ENCODE measurements at regions not wholly inside any gene's neighbourhood (a gene's known extent, or its start where the extent isn't known, plus 50 kb on each side); places are given as distances from the start of the nearest gene placed in this dataset.
"Not testable (repeated sequence)": the region's sequence is repeated elsewhere in the genome, so short reads cannot be mapped to it uniquely, and the experiment has no call there.

DNA sequence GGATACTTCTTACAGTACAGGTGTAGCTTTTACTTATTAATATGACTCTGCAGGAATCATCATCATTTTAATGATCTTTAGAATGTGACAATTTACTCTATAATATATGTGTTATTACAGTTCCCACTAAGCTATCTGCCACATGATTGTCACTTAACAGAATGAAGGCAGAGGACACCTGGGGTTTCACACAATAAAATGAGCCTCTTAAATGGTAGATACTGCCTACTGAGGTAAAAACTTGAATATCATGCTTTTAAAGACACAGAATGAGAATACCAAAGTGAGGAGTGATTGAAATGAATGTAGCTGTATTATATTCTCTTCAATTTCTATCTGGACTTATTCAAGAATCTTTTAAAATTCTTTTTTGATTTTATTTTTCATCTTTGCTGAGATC, 1255.3 kb upstream of the LRRN3 start:
- DNase-seq = no peak

DNA sequence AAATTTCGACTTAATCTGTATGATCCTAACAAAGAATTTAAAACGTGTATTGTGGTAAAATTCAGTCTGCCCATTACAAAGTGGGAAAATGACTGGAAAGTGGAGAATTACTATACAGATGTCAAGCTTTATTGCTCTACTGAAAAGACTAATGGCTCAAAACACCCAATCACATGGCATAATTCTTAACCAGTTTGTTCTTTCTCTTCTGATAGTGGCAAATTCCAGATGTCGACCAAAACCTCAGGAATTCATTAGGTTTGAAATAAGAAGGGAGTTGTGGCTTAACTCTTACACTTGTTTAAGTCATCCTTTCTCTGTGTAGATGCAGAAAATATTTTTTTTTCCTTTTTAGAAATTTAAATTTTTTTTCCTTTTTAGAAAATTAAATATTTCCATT, 1254.9 kb upstream of the LRRN3 start:
- DNase-seq = no peak

DNA sequence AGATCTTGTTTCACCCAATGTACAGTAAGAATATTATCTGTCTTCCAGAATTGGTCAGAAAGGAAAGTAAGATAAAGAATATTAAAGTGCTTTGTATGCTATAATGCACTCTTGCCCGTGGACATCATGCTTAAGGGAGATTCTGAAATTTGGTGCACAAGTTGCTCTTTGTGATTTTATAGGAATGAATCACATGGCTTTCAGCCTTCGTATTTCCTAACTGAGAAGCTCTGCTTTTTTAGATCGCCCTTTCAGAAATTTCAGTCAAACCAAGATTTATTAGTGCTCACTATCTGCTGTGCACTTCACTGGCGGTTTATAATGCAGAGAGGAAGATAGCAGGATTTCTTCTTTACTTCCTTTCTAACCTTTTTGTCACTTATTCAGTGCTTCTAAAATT, 1248.5 kb upstream of the LRRN3 start:
- no peak for DNase-seq

DNA sequence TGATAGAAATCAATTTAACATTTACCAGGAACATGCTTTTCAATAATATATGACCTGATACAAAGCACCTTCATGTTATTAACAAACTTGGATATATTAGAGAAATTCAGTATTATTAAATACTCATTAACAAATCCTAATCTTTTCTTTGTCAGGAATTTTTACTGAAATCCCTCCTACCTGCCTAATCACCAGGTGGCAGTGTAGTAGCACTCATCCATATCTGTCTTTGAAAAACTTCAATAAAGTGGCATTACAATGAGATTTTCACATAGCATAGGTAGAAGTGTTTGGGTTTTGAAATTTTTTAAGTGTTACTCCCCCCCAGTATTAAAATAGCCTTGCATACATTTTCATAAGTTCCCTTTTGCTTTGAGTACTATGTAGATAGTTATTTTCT, 1246.6 kb upstream of the LRRN3 start:
- DNase-seq = peak; percentile 25

DNA sequence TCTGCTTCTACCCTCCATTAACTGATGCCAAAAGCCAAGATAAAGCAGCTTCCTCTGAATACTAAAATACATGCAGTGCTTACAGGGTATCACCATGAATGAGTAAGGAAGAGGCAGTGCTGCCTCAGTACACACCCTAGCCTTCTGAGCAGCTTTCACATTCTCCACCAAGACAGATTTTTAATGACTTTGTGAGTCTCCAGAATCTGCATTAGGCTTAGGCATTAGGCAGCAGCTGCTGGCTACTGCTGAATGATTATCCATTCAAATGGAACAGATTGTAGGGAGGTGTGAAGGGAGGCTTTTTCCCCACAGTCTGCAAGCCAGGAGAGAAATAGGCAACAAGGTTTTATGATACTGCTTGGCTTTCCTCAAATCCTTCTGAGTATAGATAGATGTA, 1226.7 kb upstream of the LRRN3 start:
- DNase-seq = no peak

DNA sequence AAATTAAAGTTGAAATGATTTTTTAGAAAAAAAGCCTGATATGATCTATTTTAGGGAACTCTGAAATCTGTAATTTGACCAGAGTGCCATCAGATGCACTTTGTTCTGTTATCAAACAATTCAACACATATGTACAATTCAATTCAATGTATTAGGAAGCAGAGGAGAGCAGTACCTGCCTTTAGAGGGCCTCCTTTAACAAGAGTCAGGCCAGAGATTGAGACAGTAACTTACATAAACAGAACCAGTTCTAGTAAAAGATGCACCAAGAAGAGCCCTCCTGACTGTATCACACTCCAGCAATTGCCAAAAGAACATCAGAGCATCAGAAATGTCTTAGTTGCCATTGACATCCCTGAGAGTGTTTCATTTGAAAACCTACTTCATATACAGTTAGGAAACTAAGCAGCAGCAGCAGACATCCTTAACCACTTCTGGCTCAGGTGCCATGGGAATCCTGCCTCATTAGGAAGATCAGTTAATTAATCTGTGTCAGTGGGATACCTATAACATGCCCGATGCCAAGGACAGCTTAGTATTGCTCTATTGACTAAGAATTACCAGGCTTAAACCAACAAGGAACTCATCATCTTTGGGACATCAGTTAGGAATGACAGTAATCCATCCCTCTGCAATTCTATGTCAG, 1222.6 kb upstream of the LRRN3 start:
- peak; percentile 19 for DNase-seq

DNA sequence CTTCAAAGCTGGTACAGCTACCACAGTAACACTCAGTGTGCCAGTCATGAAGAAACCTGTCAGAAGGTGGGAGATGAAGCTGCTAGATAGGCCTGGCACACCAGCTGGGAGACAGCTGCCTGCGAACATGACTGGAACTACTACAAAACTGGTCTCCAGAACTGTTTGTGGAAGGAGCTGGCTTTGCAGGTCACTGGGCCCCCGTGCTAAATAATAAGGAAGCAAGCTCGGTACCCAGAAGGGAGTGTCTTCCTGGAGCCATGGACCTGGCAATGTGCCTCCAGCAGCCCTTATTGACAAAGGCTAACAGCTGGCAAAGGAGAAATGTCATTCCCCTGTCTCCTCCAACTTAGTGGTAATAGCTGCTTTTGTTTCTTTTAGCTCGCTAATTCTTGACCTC, 1217.6 kb upstream of the LRRN3 start:
- no peak for DNase-seq

DNA sequence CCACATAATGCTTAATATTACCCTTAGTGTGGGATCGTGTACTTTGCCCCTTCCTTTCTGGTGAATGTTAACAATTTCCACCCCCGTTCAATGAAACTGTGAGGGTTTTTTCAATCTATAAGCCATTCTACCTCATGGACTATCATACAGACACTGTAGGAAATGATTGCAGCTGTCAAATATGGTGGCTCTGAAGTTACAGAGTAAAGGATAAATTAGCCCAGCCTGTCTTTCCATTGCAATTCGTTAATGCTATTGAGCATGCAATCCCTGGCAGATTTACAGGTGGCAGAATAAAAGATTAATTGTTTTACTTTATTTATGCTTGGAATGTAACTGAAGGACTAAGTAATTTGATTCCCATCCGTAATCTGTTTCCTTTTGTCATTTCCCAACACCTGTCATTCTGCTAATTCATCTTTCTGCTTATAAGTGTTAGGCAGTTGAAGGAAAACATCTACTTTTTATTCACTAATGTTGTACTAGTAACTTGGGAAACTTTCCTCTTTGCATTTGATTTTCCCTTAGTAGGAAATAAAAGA, 1211.6 kb upstream of the LRRN3 start:
- peak; percentile 84 for DNase-seq

DNA sequence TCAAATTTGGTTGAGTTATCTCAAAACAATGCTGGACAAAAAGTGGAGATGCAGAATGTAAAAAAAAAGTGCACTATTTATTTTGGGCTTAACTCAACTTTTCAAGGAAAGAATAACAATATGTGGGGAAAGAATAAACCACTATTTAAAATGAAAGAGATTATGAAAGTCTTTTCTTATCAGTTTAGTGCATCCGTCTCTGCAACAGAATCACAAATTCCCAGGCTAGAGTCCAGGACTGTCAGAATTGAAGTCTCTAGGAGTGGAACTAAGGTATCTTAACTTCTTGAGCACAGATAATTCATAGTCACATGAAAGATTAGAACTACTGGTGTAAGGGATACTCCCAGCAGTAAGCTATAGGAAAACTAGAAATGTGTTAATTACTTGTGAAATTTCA, 1200.3 kb upstream of the LRRN3 start:
- no peak for DNase-seq

DNA sequence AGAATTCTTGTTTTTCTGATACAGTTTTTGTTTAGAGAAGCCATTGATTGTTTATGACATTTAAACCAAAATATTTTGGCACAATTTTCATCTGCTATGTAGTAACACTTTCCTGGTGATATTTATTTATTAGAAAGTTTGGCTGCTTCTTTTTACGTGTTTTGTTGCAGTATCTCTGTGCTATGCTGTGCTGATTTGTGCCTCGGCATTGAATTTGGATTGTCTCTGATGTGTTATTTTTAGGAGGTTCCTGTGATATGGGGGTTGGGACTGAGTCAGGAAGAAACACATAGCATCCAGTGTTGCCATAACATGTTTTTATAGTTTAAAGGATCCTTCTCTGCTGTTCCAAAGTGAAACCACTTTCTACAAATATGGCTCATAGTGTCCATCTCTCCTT, 1197.7 kb upstream of the LRRN3 start:
- DNase-seq = no peak

DNA sequence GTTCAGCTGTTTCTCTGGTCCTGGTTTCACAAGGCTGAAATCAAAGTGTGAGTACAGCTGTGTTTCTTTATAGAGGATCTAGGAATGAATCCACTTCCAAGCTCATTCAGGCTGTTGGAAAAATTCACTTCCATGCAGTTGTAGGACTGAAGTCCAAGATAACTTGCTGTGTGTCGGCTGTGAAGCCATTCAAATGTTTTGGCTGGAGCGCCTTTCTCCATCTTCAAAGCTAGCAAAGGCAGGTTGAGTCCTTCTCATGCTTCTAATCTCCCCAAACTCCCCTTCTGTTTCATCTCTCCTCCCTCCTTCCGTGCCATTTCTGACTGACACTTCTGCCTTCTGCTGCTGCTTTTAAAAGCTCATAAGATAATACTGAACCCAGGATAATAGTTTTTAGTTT, 1195.4 kb upstream of the LRRN3 start:
- DNase-seq = no peak

DNA sequence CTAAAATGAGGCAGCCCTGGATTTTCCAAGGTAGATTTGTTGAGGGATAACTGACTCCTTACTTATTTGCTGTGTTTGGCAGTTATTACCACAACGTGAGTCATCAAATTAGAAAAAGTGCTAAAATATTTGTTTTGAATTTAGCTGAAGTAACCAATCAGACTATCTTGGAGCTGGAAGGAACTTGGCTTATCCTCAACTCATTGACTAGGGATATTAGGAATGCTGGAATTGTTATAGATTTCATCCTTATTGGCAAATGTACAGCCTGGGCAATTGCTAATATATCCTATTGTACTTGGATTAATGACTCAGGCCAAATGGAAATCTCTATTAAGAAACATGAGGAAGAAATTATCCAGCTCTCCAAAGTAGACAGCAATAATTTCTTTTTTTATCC, 1189.0 kb upstream of the LRRN3 start:
- DNase-seq = no peak

DNA sequence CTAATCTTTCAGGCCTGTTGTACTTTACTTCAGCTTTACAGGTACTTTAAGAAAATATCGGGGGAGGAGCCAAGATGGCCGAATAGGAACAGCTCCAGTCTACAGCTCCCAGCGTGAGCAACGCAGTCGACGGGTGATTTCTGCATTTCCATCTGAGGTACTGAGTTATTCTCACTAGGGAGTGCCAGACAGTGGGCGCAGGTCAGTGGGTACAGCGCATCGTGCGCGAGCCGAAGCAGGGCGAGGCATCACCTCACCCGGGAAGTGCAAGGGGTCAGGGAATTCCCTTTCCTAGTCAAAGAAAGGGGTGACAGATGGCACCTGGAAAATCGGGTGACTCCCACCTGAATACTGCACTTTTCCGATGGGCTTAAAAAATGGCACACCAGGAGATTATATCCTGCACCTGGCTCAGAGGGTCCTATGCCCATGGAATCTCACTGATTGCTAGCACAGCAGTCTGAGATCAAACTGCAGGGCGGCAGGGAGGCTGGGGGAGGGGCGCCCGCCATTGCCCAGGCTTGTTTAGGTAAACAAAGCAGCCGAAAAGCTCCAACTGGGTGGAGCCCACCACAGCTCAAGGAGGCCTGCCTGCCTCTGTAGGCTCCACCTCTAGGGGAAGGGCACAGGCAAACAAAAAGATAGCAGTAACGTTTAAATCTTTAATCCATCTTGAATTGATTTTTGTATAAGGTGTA, 1185.4 kb upstream of the LRRN3 start:
- not testable (repeated sequence) for DNase-seq

DNA sequence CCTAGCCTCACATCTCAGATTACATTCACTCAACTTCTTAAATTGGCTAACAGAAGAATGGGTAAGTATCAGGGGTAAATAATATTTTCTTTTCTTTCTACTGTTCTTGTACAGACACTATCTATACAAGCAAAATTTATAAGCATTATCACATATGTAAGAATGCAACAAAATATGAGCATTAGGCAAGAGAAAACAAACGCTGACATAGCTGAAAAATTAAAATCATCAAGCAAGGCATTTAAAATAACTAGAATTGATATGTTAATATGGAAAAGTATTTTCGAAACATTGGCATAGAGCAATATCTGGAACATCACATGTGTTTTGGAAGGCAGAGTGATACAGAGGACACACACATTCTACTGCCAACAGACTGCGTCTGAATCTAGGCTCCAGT, 1175.3 kb upstream of the LRRN3 start:
- no peak for DNase-seq

DNA sequence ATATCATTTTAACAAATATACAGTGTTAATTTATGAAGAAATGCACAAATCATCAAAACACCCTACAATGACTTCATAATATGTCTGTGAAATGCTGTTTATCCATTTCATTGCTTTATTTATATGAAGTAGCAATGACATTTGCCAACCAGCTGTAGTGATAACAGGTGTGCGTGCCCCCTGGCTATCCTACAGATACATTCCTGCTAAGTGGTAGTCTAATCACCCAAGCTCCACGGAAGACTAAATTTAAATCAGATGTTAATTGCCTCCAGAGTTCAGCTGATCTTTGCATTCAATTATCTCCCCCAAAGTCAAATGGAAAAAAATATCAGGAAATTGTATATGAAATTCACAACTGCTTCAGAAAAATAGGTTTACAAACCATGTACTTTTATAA, 1164.2 kb upstream of the LRRN3 start:
- no peak for DNase-seq

DNA sequence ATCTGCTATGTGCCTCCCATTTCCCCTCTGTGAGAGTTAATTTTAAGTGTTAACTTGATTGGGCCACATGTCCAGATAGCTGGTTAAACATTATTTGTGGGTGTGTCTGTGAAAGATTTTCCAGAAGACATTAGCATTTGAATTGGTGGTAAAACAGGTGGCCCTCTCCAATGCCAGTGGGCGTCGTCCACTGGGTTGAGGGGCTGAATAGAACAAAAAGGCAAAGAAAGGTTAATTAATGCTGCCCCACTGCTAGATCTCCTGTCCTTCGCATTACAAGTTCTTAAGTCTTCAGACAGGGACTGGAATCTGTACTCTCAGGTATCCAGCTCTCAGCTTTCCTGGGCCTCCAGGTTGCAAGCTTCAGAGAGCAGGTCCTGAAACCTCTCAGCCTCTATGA, 1160.9 kb upstream of the LRRN3 start:
- DNase-seq = no peak

DNA sequence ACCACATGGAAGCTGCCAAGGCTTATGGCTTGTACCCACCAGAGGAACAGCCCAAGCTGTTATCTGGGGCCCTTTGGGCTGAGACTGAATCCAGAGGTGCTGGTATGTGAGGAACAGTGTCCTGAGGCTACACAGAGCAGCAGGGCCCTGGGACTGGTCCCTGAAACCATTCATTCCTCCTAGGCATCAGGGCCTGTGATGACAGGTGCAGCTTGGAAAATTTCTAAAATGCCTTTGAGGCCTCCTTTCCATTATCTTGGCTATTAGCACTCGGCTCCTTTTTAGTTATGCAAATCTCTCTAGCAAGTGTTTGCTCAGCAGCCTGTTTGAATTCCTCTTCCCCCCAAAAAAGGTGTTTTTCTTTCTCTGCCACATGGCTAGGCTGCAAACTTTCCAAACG, 1151.7 kb upstream of the LRRN3 start:
- DNase-seq = no peak

DNA sequence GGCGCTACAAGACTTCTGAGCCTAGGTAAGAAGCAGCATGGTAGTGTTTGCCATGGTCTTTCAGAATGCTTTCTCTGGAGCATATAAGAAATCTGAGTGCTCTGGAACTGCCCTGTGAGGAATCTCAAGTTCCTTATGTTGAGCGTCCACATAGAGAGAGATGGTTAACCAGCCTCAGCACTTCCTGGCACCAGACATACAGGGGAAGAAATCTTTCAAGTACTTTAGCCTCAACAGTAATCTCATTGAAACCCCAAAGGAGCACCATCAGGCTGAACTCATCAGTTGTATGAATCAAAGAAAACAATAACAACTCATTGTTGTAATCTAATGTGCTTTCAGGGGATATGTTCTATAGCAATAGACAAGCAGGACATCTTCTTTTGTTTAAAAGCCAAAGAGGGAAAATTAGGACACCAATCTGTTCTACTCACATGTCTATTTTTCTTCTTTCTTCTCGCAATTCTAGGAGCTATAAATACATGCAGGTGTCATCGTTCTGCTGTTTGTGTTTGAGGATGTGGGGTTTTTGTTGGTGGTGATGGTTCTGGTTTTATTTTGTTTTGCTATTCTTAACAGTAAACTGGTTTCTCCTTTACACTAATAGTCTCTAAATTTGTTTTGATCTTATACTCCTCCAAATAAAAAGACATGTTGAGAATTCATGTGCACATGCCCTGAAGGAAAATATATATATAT, 1145.0 kb upstream of the LRRN3 start:
- no peak for DNase-seq

DNA sequence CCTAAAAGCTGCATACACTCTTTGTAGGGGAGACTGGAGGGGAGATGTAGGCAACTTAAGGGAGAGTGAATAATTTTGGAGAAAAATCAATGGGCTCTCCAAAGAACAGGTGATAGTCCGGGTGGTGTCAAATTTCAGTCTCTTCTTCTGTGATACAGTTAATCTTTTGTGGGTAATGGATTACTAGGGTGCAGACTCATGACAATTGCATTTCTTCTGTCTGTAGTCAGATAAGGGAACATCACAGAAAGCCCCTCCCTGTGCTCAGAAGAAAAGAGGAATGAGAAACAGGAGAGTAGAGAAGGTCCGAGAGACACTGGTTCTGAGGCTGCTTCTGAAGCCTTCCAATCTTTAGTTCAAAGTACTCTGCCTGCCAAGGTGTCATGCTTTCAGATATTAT, 1140.7 kb upstream of the LRRN3 start:
- no peak for DNase-seq

DNA sequence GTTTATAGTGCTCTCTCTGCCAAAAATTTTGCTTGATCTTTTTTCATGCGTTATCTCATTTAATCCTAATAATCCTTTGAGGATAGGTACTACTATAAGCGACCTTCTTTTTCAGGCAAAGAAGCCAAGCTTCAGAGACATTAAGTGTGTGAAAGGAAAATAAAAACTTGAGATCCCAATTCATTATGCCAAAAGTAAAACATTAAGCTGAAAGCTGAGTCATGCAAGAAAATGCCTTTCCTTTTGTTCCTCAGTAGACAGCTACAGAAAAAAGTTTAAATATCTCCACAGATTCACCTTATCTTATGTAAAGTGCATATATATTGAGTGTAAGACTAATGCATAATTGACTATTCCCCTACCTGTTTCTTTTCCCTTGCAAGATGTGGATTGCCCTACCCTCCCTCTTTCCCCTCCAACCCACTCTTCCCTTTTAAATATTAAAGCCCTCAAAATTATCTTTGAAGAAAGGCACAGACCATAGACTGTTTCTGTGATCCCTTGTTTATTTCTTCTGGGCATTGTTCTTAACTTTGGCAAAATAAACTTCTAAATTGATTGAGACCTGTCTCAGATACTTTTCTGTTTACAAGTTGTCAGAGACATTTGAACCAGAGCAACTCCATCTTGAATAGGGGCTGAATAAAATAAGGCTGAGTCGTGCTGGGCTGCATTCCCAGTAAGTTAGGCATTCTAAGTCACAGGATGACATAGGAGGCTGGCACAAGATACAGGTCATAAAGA, 1139.9 kb upstream of the LRRN3 start:
- no peak for DNase-seq

DNA sequence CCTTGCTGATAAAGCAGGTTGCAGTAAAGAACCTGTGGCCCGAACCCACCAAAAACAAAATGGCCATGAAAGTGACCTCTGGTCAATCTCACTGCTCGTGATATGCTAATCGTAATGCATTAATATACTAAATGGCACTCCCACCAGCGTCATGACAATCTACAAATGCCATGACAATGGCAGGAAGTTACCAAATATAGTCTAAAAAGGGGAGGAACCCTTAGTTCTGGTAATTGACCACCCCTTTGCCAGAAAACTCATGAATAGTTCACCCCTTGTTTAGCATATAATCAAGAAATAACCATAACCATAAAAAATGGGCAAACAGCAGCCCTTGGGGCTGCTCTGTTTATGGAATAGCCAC, 1139.4 kb upstream of the LRRN3 start:
- DNase-seq = no peak

DNA sequence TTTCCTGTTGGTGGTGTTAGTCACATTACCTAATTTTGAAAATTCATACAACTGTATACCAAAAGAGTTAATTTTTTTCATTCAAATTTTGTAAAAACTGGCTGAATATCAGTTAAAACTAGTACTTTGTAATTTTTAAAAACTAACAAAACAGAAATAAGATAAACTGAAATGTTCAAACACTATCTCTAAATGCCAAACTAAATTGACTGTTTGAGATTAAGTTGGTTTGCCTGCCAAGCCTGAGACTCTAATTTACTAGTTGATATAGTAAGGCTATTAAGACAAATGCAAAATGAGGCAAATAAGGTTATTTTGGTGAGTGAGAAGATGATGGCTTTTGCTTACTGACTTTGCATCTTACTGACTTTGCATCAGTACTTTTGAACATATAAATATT, 1134.9 kb upstream of the LRRN3 start:
- DNase-seq = no peak

DNA sequence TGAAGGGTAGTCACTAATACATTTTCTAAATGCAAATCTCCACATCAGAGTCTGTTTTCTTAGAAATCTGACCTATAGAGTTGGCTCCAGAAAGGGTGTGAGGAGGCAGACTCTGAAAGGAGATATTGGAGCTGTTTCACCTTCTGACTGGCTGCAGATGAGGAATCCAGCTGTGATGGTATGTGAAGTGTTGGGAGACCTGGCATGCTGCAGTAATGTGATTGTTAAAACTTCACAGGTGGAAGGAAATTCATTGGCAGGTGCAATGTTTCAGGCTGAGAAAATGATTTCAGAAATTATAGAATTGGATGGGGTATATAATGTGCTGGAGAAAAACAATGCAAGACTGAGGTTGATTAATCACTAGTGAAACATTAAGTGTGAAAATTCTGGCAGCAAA, 1134.0 kb upstream of the LRRN3 start:
- no peak for DNase-seq

DNA sequence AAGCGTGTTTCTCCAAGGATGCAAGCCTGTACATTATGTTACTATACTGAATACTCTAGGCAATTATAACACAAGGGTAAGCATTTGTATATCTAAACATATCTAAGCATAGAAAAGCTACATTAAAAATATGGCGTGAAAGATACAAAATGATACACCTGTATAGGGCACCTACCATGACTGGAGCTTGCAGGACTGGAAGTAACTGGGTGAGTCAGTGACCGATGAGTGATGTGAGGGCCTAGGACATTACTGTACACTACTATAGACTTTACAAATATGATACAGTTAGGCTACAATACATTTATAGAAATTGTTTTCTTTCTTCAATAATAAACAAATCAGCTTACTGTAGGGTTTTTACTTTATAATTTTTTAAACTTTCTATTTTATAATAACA, 1127.2 kb upstream of the LRRN3 start:
- no peak for DNase-seq
